A549 (cell line): ENCODE measurements at regions not wholly inside any gene's neighbourhood (a gene's known extent, or its start where the extent isn't known, plus 50 kb on each side); places are given as distances from the start of the nearest gene placed in this dataset.

Source experiments
- ATAC-seq, 2 experiments: fragments of 200-7000 bp in 1 of 2; fragments of >200 bp in 1 of 2; cut with Nextera tagmentation in 1 of 2; cut with Tn5 transposase in 1 of 2; 3 replicates each; pipeline versions ENCODE4 v1.8.0 to v1.9.1; 2018 to 2020; ENCODE audit warnings: mild to moderate bottlenecking in 1 of 2, moderate library complexity in 1 of 2
- CTCF ChIA-PET: fragments of 300-600 bp; sonication (Branson Sonifier 250); formaldehyde crosslinking; extraction: SDS; loops from one replicate; lab custom pipeline; 2021; ENCODE audit warnings: antibody characterized with exemption, inconsistent platforms; lab: Yijun Ruan, JAX
- POLR2A ChIA-PET: fragments of 350-600 bp; formaldehyde crosslinking; extraction: SDS; loops from one replicate; lab custom pipeline; 2021; ENCODE audit warnings: antibody characterized with exemption, inconsistent platforms; lab: Yijun Ruan, JAX
- DNase-seq, 2 experiments: peaks; one replicate each; pipeline versions ENCODE4 v3.0.0 to v3.0.0-alpha.2; 2011 to 2016; ENCODE audit warnings: low read depth in 1 of 2, low spot score in 1 of 2
- FAIRE-seq: peaks from 2 replicates; lab custom pipeline; 2011; peaks lifted over from hg19 to GRCh38; lab: Jason Lieb, UNC
- H3K27ac ChIP-seq, 2 experiments: fragments of >200 bp; sonication (Bioruptor Twin); formaldehyde crosslinking; 3 replicates each; pipeline ENCODE4 v1.5.1; 2016 to 2017
- H3K4me1 ChIP-seq: fragments of >200 bp; sonication (Bioruptor Twin); formaldehyde crosslinking; 3 replicates; pipeline ENCODE4 v1.6.1; 2016
- H3K4me2 ChIP-seq: fragments of >200 bp; sonication (Bioruptor Twin); formaldehyde crosslinking; 3 replicates; pipeline ENCODE4 v1.6.1; 2016
- H3K4me3 ChIP-seq: fragments of >200 bp; sonication (Bioruptor Twin); formaldehyde crosslinking; 3 replicates; pipeline ENCODE4 v1.5.1; 2016
- H3K9me3 ChIP-seq: fragments of >200 bp; sonication (Bioruptor Twin); formaldehyde crosslinking; 3 replicates; pipeline ENCODE4 v1.6.1; 2016
- BHLHE40 ChIP-seq: IDR thresholded peaks from 2 replicates; pipeline ENCODE4 v1.6.1; 2012; ENCODE audit warnings: low read depth, low read length, inconsistent platforms
- CEBPB ChIP-seq, 2 experiments: fragments of >200 bp in 1 of 2; sonication (Bioruptor Twin) in 1 of 2; formaldehyde crosslinking in 1 of 2; IDR thresholded peaks; 2 replicates each; pipeline ENCODE4 v1.6.1; 2012 to 2016
- CTCF ChIP-seq: fragments of >200 bp; sonication (Bioruptor Twin); formaldehyde crosslinking; IDR thresholded peaks from 3 replicates; pipeline ENCODE4 v1.5.1; 2016
- FOSL2 ChIP-seq, 2 experiments: fragments of 450-650 bp in 1 of 2; fragments of >200 bp in 1 of 2; sonication (Bioruptor Twin) in 1 of 2; formaldehyde crosslinking; IDR thresholded peaks; 2 replicates each; pipeline versions ENCODE4 v1.5.0 to v1.6.1; 2016 to 2020; ENCODE audit warnings: mild to moderate bottlenecking in 1 of 2, moderate library complexity in 1 of 2
- HEYL ChIP-seq: fragments of 250-450 bp; sonication (Bioruptor Pico); IDR thresholded peaks from 2 replicates; pipeline ENCODE4 v1.8.0; 2021; ENCODE audit warnings: mild to moderate bottlenecking, moderate library complexity
- HOXB13 ChIP-seq: fragments of 250-450 bp; sonication (Bioruptor Pico); IDR thresholded peaks from 2 replicates; pipeline ENCODE4 v1.5.0; 2020; ENCODE audit warnings: low read depth, mild to moderate bottlenecking, moderate library complexity
- JUN ChIP-seq, 2 experiments: fragments of >200 bp; sonication (Bioruptor Twin); formaldehyde crosslinking; IDR thresholded peaks; 2 replicates in 1 of 2; 3 replicates in 1 of 2; pipeline ENCODE4 v1.6.1; 2016 to 2017
- JUNB ChIP-seq: fragments of >200 bp; sonication (Bioruptor Twin); formaldehyde crosslinking; IDR thresholded peaks from 2 replicates; pipeline ENCODE4 v1.6.1; 2016
- MAZ ChIP-seq: fragments of 150-350 bp; IDR thresholded peaks from 2 replicates; pipeline ENCODE4 v1.6.1; 2014; ENCODE audit warnings: antibody characterized with exemption, low read depth, low read length, borderline replicate concordance
- NR3C1 ChIP-seq: fragments of >200 bp; sonication (Bioruptor Twin); formaldehyde crosslinking; IDR thresholded peaks from 3 replicates; pipeline ENCODE4 v1.6.1; 2017
- PHF8 ChIP-seq: fragments of 200-600 bp; sonication (generic); IDR thresholded peaks from 2 replicates; pipeline ENCODE4 v1.6.1; 2016; ENCODE audit warnings: low read depth, mild to moderate bottlenecking, antibody characterized with exemption, moderate library complexity, borderline replicate concordance
- USF2 ChIP-seq: fragments of 450-650 bp; IDR thresholded peaks from 2 replicates; pipeline ENCODE4 v1.6.1; 2014; ENCODE audit warnings: antibody characterized with exemption
- ZC3H11A ChIP-seq: fragments of 450-650 bp; IDR thresholded peaks from 2 replicates; pipeline ENCODE4 v1.6.1; 2014; ENCODE audit warnings: antibody characterized with exemption, mild to moderate bottlenecking
- ZSCAN20 ChIP-seq: fragments of 250-450 bp; sonication (Bioruptor Pico); IDR thresholded peaks from 2 replicates; pipeline ENCODE4 v1.8.0; 2022; ENCODE audit warnings: mild to moderate bottlenecking, moderate library complexity
- WGBS: methylation state at CpG from one replicate; pipeline ENCODE4 v1.1.6; 2017; ENCODE audit errors: missing lambda C conversion rate; 5-methylcytosine and 5-hydroxymethylcytosine counted together

GRCh38 chr1:191629836-191630235 is 528.4 kb upstream of the RGS18 start:
- POLR2A ChIA-PET = no interaction called here
- CTCF ChIA-PET = no interaction called here
- peak in 1 of 2 experiments; percentile 6 for DNase-seq

GRCh38 chr1:191634801-191635508 is 523.3 kb upstream of the RGS18 start:
- no peak for FAIRE-seq
- ATAC-seq = no peak
- WGBS = 29% methylated on average over 3 of the region's 3 CpGs
- no peak for DNase-seq
- H3K4me1 ChIP-seq = no peaks in the 10 kb centered on the region
- ChIA-PET POLR2A (no interaction called here), CTCF (no interaction called here)
- H3K27ac ChIP-seq = no peak overlapping the region
- TF ChIP-seq ZC3H11A (peak; percentile 52), HOXB13 (CRISPR knock-in tag) (no peak)
- H3K4me2 ChIP-seq = no peak overlapping the region
- H3K9me3 ChIP-seq = no peaks in the 10 kb centered on the region
- no peak overlapping the region for H3K4me3 ChIP-seq

More at GRCh38 chr1:191629836-191630235, 528.4 kb upstream of the RGS18 start:
- H3K4me2 ChIP-seq = no peak overlapping the region
- H3K9me3 ChIP-seq = no peaks in the 10 kb centered on the region
- H3K27ac ChIP-seq = no peak overlapping the region
- no peaks in the 10 kb centered on the region for H3K4me1 ChIP-seq
- TF ChIP-seq HEYL (no peak), CEBPB (IDR thresholded peaks at IDR 0.05) (no peak), ZSCAN20 (CRISPR knock-in tag) (no peak), CTCF (no peak), USF2 (no peak), PHF8 (no peak), BHLHE40 (no peak)
- no peak overlapping the region for H3K4me3 ChIP-seq
- no peak for FAIRE-seq
- no peak for ATAC-seq

- no peak overlapping the region for H3K4me2 ChIP-seq
- FAIRE-seq (no peak), DNase-seq (no peak), ATAC-seq (no peak)
- H3K4me1 ChIP-seq = 0 out of 3 replicates have a peak, but pooled peaks cover 3% of the 10 kb centered on the region
- TF ChIP-seq NR3C1 = no peak
- POLR2A ChIA-PET = no interaction called here
- no peak overlapping the region for H3K27ac ChIP-seq
- CTCF ChIA-PET = no interaction called here
- no peaks in the 10 kb centered on the region for H3K9me3 ChIP-seq
- H3K4me3 ChIP-seq = no peak overlapping the region
Observed at GRCh38 chr1:191636345-191636744, 521.9 kb upstream of the RGS18 start.

- no peak for FAIRE-seq
- Histone ChIP-seq H3K4me3 (peak overlapping the region; percentile 27; the same call in 2 of the 3 replicates), H3K9me3 (no peaks in the 10 kb centered on the region), H3K4me2 (peak overlapping the region; percentile 63), H3K4me1 (0 out of 3 replicates have a peak, but pooled peaks cover 3% of the 10 kb centered on the region), H3K27ac (no peak overlapping the region)
- CTCF ChIA-PET = no interaction called here
- peak; percentile 90 to 99 for ATAC-seq
- POLR2A ChIA-PET = no interaction called here
- peak in 1 of 2 experiments; percentile 62 for DNase-seq
- TF ChIP-seq JUNB (peak; percentile 49; the same call in 1 of the 2 replicates), MAZ (no peak), FOSL2 (IDR thresholded peaks at IDR 0.05) (0 out of 2 replicates have a peak, but pooled peaks have one; percentile 29), FOSL2 (CRISPR knock-in tag; IDR thresholded peaks at IDR 0.05) (peak; percentile 63), JUN (IDR thresholded peaks at IDR 0.05) (no peak)
- WGBS = 10% methylated on average over 9 of the region's 9 CpGs
Observed at GRCh38 chr1:191641420-191642260, 516.6 kb upstream of the RGS18 start.
